ENCODE measurements at regions not wholly inside any gene's neighbourhood (a gene's known extent, or its start where the extent isn't known, plus 50 kb on each side); places are given as distances from the start of the nearest gene placed in this dataset.

DNA sequence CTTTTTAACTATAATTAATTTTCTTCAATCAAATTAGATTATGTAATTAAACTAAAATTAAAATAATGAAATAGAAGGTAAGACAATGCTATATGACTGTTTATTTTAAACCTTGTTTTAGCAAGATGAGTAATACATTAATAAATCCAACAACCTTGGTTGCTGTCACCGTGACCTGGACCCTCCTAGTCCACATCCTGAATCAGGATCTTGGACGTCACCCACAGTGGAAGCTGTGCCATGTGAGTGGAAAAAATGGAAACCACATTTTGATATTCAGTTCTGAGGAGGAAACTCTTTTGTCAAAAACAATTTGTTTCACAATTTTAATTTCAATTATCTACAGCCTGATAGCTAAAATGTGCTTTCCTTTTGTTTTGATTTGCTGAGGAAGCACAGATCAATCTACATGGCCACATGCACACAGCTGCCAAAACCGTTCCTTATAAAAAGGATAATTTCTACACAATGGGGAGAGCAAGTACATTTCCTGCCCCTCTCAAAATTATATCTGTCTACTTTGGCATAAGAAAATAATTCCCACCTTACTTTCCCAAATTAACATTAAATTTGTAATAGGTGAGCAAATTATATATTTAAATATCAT, 255.5 kb downstream of the RASSF9 start:
- TF ChIP-seq POLR2A (IDR thresholded peaks at IDR 0.05) (no peak), POLR2AphosphoS5 (IDR thresholded peaks at IDR 0.05) (no peak)
- TF ChIP-seq, protein P1, sequence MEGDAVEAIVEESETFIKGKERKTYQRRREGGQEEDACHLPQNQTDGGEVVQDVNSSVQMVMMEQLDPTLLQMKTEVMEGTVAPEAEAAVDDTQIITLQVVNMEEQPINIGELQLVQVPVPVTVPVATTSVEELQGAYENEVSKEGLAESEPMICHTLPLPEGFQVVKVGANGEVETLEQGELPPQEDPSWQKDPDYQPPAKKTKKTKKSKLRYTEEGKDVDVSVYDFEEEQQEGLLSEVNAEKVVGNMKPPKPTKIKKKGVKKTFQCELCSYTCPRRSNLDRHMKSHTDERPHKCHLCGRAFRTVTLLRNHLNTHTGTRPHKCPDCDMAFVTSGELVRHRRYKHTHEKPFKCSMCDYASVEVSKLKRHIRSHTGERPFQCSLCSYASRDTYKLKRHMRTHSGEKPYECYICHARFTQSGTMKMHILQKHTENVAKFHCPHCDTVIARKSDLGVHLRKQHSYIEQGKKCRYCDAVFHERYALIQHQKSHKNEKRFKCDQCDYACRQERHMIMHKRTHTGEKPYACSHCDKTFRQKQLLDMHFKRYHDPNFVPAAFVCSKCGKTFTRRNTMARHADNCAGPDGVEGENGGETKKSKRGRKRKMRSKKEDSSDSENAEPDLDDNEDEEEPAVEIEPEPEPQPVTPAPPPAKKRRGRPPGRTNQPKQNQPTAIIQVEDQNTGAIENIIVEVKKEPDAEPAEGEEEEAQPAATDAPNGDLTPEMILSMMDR (IDR thresholded peaks at IDR 0.05), result no peak
- no peaks in the 10 kb centered on the region for H3K27me3 ChIP-seq (replicated peaks; ENCODE audit: insufficient read depth)
- no peaks in the 10 kb centered on the region for H3K36me3 ChIP-seq
- no peak for DNase-seq (ENCODE audit: low spot score)
- no peak overlapping the region for H3K27ac ChIP-seq
- H3K9me3 ChIP-seq, result no peaks in the 10 kb centered on the region
- no peaks in the 10 kb centered on the region for H3K4me1 ChIP-seq (replicated peaks)
- no peak overlapping the region for H3K4me3 ChIP-seq
- intact Hi-C loops (cut with DNase I), result no loop called here
- WGBS, result 56% methylated on average over 3 of the region's 3 CpGs

DNA sequence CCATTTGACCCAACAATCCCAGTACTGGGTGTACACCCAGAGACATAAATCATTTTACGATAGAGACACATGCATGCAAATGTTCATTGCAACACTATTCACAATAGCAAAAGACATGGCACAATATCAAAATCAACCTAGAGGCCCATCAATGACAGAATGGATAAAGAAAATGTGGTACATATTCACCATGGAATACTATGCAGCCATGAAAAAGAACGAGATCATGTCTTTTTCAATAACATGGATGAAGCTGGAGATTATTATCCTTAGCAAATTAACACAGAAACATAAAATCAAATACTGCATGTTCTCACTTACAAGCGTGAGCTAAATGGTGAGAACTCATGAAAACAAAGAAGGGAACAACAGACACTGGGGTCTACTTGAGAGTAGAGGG, 249.1 kb downstream of the RASSF9 start:
- TF ChIP-seq POLR2AphosphoS5 (IDR thresholded peaks at IDR 0.05) (no peak), POLR2A (IDR thresholded peaks at IDR 0.05) (no peak)
- TF ChIP-seq, protein P1 (IDR thresholded peaks at IDR 0.05), result no peak

DNA sequence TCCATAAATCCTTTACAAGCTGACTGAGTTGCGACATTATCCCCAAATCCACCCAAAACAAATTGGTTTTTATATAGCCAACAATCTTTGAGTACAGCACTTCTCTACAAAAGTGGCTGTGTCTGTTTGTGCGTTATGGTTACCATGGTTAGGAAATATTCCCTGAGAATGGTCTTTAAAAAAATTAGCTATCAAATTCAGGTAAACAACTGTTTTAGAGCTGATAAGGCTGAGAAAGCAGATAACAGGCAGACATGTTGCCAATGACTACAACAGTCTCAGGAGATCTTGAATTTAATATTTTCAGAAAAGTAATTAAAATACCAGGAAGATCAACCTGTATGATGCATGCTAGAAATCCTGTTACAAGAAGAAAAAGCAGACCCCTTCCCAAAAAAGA, 248.0 kb downstream of the RASSF9 start:
- H3K4me1 ChIP-seq (replicated peaks), result no peaks in the 10 kb centered on the region
- no peak overlapping the region for H3K27ac ChIP-seq
- no peaks in the 10 kb centered on the region for H3K9me3 ChIP-seq
- intact Hi-C loops (cut with DNase I), result no loop called here
- no peaks in the 10 kb centered on the region for H3K27me3 ChIP-seq (replicated peaks; ENCODE audit: insufficient read depth)
- 49% methylated on average over 2 of the region's 2 CpGs for WGBS
- TF ChIP-seq, protein P1 (IDR thresholded peaks at IDR 0.05), result no peak
- TF ChIP-seq POLR2A (IDR thresholded peaks at IDR 0.05) (no peak), POLR2AphosphoS5 (IDR thresholded peaks at IDR 0.05) (no peak)
- no peak for DNase-seq (ENCODE audit: low spot score)
- H3K36me3 ChIP-seq, result no peaks in the 10 kb centered on the region
- H3K4me3 ChIP-seq, result no peak overlapping the region

More for the DNA sequence above, 249.1 kb downstream of the RASSF9 start:
- no peaks in the 10 kb centered on the region for H3K27me3 ChIP-seq (replicated peaks; ENCODE audit: insufficient read depth)
- 94% methylated on average over 3 of the region's 3 CpGs for WGBS
- intact Hi-C loops (cut with DNase I), result no loop called here
- no peaks in the 10 kb centered on the region for H3K4me1 ChIP-seq (replicated peaks)
- H3K36me3 ChIP-seq, result no peaks in the 10 kb centered on the region
- no peaks in the 10 kb centered on the region for H3K9me3 ChIP-seq
- no peak for DNase-seq (ENCODE audit: low spot score)
- no peak overlapping the region for H3K27ac ChIP-seq
- no peak overlapping the region for H3K4me3 ChIP-seq

DNA sequence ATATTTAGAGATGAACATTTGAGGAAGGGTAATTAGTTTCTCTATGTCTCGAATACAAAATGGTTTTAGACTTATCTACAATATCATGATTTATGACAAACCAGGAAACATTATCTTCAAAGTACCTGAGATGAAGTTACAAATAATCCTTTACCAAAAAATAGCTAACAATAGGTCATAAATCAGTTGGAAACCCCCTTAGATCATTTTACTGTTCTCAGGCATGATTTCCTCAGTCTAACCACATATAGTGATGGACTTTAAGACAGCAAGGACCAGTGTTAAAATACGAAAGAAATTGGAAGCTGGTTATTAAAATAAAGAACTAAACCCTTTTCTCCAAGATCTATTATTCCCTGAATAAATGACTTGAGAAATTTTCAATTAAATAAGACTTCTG, 235.4 kb downstream of the RASSF9 start:
- no peak overlapping the region for H3K4me3 ChIP-seq
- intact Hi-C loops (cut with DNase I), result no loop called here
- H3K4me1 ChIP-seq (replicated peaks), result no peaks in the 10 kb centered on the region
- 52% methylated on average over 2 of the region's 2 CpGs for WGBS
- no peaks in the 10 kb centered on the region for H3K36me3 ChIP-seq
- no peak for TF ChIP-seq POLR2AphosphoS5 (IDR thresholded peaks at IDR 0.05)
- TF ChIP-seq, protein P1 (IDR thresholded peaks at IDR 0.05), result no peak
- H3K9me3 ChIP-seq, result no peaks in the 10 kb centered on the region
- H3K27me3 ChIP-seq (replicated peaks; ENCODE audit: insufficient read depth), result no peaks in the 10 kb centered on the region
- H3K27ac ChIP-seq, result no peak overlapping the region
- DNase-seq (ENCODE audit: low spot score), result no peak

DNA sequence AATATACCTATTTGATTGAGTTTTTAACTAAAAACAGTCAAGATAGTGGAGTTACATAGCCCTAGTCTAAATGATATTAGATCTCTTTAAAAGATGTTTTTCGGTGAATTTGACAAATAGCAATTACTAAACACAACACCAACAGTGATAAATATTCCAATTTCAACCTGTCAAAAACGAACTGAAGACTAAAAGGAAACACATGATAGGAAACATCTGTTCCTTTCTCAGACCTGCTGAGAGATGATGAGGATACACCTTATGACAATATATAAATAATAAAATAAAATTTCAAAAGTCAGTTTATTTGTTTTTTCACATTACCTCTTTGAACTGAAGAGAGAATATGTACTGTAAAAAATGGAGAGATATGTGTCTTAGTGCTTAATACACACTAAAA, 232.7 kb downstream of the RASSF9 start:
- DNase-seq (ENCODE audit: low spot score), result no peak
- Histone ChIP-seq H3K9me3 (no peaks in the 10 kb centered on the region), H3K4me3 (no peak overlapping the region), H3K27ac (no peak overlapping the region), H3K4me1 (replicated peaks) (no peaks in the 10 kb centered on the region), H3K36me3 (no peaks in the 10 kb centered on the region), H3K27me3 (replicated peaks; ENCODE audit: insufficient read depth) (no peaks in the 10 kb centered on the region)
- intact Hi-C loops (cut with DNase I), result no loop called here
- TF ChIP-seq POLR2AphosphoS5 (IDR thresholded peaks at IDR 0.05) (no peak), POLR2A (IDR thresholded peaks at IDR 0.05) (no peak)
- 61% methylated on average over 2 of the region's 2 CpGs for WGBS
